ENCODE measurements at regions not wholly inside any gene's neighbourhood (a gene's known extent, or its start where the extent isn't known, plus 50 kb on each side); places are given as distances from the start of the nearest gene placed in this dataset.

GRCh38 chr6:94089941-94090340 lies 670.6 kb upstream of the EPHA7 start:
- no peak for TF ChIP-seq POLR2AphosphoS5 (IDR thresholded peaks at IDR 0.05)
- TF ChIP-seq CTCF (IDR thresholded peaks at IDR 0.05): no peak
- TF ChIP-seq POLR2A (IDR thresholded peaks at IDR 0.05; ENCODE audit: low read depth): no peak
